Astrocyte of the spinal cord (primary cell): ENCODE measurements at regions not wholly inside any gene's neighbourhood (a gene's known extent, or its start where the extent isn't known, plus 50 kb on each side); places are given as distances from the start of the nearest gene placed in this dataset.

Experiments used
- DNase-seq: peaks from one replicate; pipeline ENCODE4 v3.0.0; 2011; ENCODE audit warnings: low read depth, low spot score
- H3K4me3 ChIP-seq: 2 replicates; pipeline ENCODE4 v1.5.1; 2011; ENCODE audit warnings: low read depth, mild to moderate bottlenecking, low read length, moderate library complexity
- CTCF ChIP-seq: IDR thresholded peaks from 2 replicates; pipeline ENCODE4 v1.5.1; 2012; ENCODE audit warnings: low read depth, mild to moderate bottlenecking, low read length, inconsistent platforms
- in situ Hi-C: cut with HindIII; loops from 2 replicates; pipeline ENCODE4 v1.10.0; 2017; ENCODE audit warnings: low sequenced_read_pairs

DNA sequence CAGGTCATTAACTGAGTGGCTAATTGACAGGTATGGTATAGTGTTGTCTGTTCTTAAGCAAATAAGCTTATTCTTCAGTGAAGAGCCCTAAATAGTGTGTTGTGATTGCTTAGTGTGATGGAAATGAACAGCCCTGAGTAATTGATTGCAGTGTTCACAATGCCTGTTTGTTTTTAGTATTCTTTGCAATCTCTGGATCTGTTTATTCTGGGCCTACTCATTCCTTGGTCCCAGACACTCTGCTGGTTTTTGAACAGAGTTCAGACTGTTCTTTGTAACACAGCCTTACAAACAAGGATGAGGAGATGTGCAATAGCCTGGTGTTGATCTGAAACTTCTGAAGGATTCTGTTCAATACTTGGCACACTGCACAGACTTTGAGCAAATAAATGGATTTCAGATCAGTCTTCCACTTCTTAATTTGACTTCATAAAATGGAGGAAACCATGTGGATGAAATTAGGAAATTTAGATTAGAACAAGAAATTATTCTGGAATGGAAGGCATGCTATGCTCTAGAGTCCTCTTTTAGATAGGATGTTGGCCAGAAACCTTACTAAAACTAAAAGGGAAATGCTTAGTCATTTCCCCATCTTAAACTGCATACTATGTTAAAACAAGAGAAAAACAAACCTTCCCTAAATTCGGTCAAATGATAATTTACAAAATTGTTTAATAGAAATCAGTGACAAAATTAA is 444.2 kb upstream of the SEMA3D start:
- no peak overlapping the region for H3K4me3 ChIP-seq
- in situ Hi-C loops: no loop called here
- peak; percentile 11 for DNase-seq
- no peak for TF ChIP-seq CTCF

DNA sequence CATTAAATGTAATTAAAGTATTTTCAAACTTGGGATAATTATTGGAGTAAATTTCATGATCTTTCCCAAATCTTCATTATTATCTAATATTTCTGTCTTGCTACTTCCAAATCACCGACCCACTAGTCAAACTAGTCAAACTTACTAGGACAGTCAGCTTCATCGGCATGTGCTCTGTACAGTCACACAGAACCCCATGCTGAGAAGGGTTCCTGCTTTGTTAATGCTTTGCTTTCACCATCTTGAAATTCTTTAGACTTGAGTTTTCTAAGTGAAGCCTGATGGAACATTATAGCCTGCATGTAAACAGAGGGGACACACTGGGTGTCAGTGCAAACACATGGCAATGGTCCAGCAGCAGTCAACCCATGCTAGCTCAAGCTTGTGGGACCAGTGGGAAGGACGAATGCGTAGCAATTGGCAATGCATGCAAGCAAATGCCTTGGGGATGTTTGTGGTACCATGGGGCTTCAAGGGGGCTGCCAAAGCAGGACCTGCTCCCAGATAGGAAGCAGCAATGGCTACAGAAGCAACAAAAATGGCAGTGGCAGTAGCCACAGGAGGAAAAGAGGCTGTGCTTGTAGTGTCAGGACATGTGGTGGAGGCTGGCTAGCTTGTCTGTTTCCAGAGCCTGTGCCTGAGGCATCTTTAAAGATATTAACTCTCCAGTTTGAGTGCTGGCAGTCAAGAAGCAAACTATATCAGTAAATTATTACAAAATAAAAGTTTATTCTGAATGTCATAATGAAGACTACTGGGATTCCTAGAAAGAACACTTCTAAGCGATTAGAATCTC is 441.1 kb upstream of the SEMA3D start:
- H3K4me3 ChIP-seq: no peak overlapping the region
- in situ Hi-C loops: no loop called here
- no peak for TF ChIP-seq CTCF
- peak; percentile 3 for DNase-seq

GRCh38 chr7:85622059-85622458 is 435.2 kb upstream of the SEMA3D start:
- in situ Hi-C loops: no loop called here
- DNase-seq: no peak
- no peak overlapping the region for H3K4me3 ChIP-seq
- no peak for TF ChIP-seq CTCF

- no peak for DNase-seq
- no peak overlapping the region for H3K4me3 ChIP-seq
- no peak for TF ChIP-seq CTCF
- in situ Hi-C loops: no loop called here
These were observed 434.3 kb upstream of the SEMA3D start for GRCh38 chr7:85620936-85621685.

GRCh38 chr7:85619236-85619635 is 432.4 kb upstream of the SEMA3D start:
- no peak for DNase-seq
- TF ChIP-seq CTCF: no peak
- in situ Hi-C loops: no loop called here
- H3K4me3 ChIP-seq: no peak overlapping the region

GRCh38 chr7:85614684-85615083 is 427.8 kb upstream of the SEMA3D start:
- in situ Hi-C loops: no loop called here

More at GRCh38 chr7:85614684-85615083, 427.8 kb upstream of the SEMA3D start:
- no peak overlapping the region for H3K4me3 ChIP-seq
- no peak for TF ChIP-seq CTCF
- DNase-seq: no peak
